H1 (cell line): ENCODE measurements at regions not wholly inside any gene's neighbourhood (a gene's known extent, or its start where the extent isn't known, plus 50 kb on each side); places are given as distances from the start of the nearest gene placed in this dataset.

Experiments used
- CTCF ChIA-PET: fragments of 300-600 bp; sonication (Branson Sonifier 250); formaldehyde crosslinking; loops from one replicate; lab custom pipeline; 2021; ENCODE audit not compliant: partially characterized antibody; lab: Charles Lee
- POLR2A ChIA-PET: fragments of 300-600 bp; sonication (Branson Sonifier 250); formaldehyde crosslinking; loops from one replicate; lab custom pipeline; 2021; ENCODE audit warnings: inconsistent platforms; ENCODE audit not compliant: partially characterized antibody; lab: Charles Lee
- DNase-seq, 2 experiments: peaks; one replicate each; pipeline versions ENCODE4 v3.0.0 to v3.0.0-alpha.2; 2010 to 2022; ENCODE audit warnings: low spot score in 2 of 2, low read depth in 1 of 2, mixed read lengths in 1 of 2
- FAIRE-seq: peaks from 2 replicates; lab custom pipeline; 2011; peaks lifted over from hg19 to GRCh38; lab: Jason Lieb, UNC
- H2AFZ ChIP-seq: 2 replicates; pipeline ENCODE4 v1.8.1; 2012; ENCODE audit warnings: low read length, inconsistent platforms
- H2AK5ac ChIP-seq: 2 replicates; pipeline ENCODE4 v1.6.1; 2013; ENCODE audit warnings: low read depth, low read length
- H2BK120ac ChIP-seq: replicated peaks from 2 replicates; pipeline ENCODE3; 2013; ENCODE audit warnings: low read depth, low read length, inconsistent platforms
- H2BK12ac ChIP-seq: 2 replicates; pipeline ENCODE4 v1.6.1; 2013; ENCODE audit warnings: low read depth, low read length
- H2BK15ac ChIP-seq: 2 replicates; pipeline ENCODE4 v1.6.1; 2013; ENCODE audit warnings: low read length
- H2BK20ac ChIP-seq: 2 replicates; pipeline ENCODE4 v1.6.1; 2013; ENCODE audit warnings: low read length
- H2BK5ac ChIP-seq: 2 replicates; pipeline ENCODE4 v1.6.1; 2013; ENCODE audit warnings: low read depth, low read length
- H3K14ac ChIP-seq: 2 replicates; pipeline ENCODE4 v1.6.1; 2013; ENCODE audit warnings: inconsistent platforms; ENCODE audit not compliant: insufficient read length
- H3K18ac ChIP-seq: 2 replicates; pipeline ENCODE4 v1.6.1; 2013; ENCODE audit warnings: low read length; ENCODE audit errors: extremely low read depth
- H3K23ac ChIP-seq: 2 replicates; pipeline ENCODE4 v1.6.1; 2013; ENCODE audit warnings: inconsistent platforms; ENCODE audit not compliant: insufficient read length
- H3K23me2 ChIP-seq: 2 replicates; pipeline ENCODE4 v1.6.1; 2013; ENCODE audit warnings: low read depth, low read length
- H3K27ac ChIP-seq: 2 replicates; pipeline ENCODE4 v1.6.1; 2011; ENCODE audit warnings: low read depth, low read length, inconsistent platforms
- H3K27me3 ChIP-seq, 4 experiments: replicated peaks in 1 of 4; 1 replicate in 1 of 4; 2 replicates in 3 of 4; pipeline versions ENCODE4 v1.6.1 to v1.8.1; 2011 to 2013; ENCODE audit warnings: low read length in 3 of 4, mild to moderate bottlenecking in 3 of 4, inconsistent platforms in 2 of 4, mixed read lengths in 2 of 4, moderate library complexity in 1 of 4; ENCODE audit not compliant: control insufficient read depth in 3 of 4, insufficient read depth in 3 of 4; ENCODE audit errors: extremely low read depth in 1 of 4
- H3K36me3 ChIP-seq, 4 experiments: 2 replicates each; pipeline versions ENCODE4 v1.6.1 to v1.8.1; 2011 to 2013; ENCODE audit warnings: mild to moderate bottlenecking in 4 of 4, low read length in 3 of 4, moderate library complexity in 2 of 4, control low read depth in 1 of 4, inconsistent platforms in 1 of 4; ENCODE audit not compliant: insufficient read depth in 4 of 4, control insufficient read depth in 2 of 4
- H3K4ac ChIP-seq: replicated peaks from 2 replicates; pipeline ENCODE3; 2013; ENCODE audit warnings: low read length, low read depth, mixed read lengths, inconsistent platforms; ENCODE audit not compliant: insufficient read length
- H3K4me1 ChIP-seq, 4 experiments: replicated peaks in 1 of 4; 1 replicate in 1 of 4; 2 replicates in 3 of 4; pipeline versions ENCODE4 v1.6.1 to v1.8.1; 2011 to 2013; ENCODE audit warnings: low read length in 3 of 4, inconsistent platforms in 2 of 4, mixed read lengths in 1 of 4; ENCODE audit not compliant: insufficient read depth in 4 of 4, control insufficient read depth in 3 of 4
- H3K4me2 ChIP-seq, 2 experiments: 2 replicates each; pipeline versions ENCODE4 v1.6.1 to v1.8.1; 2011 to 2013; ENCODE audit warnings: low read depth in 2 of 2, low read length in 2 of 2, control low read depth in 1 of 2, inconsistent platforms in 1 of 2, mild to moderate bottlenecking in 1 of 2; ENCODE audit not compliant: insufficient read depth in 1 of 2
- H3K4me3 ChIP-seq, 4 experiments: fragments of 200-600, 300-600 bp in 1 of 4; sonication (generic), shearing (Covaris generic), sonication (Bioruptor Twin) in 1 of 4; 2 replicates each; pipeline versions ENCODE4 v1.5.1 to v1.8.1; 2011 to 2016; ENCODE audit warnings: low read length in 4 of 4, low read depth in 3 of 4, control low read depth in 2 of 4, inconsistent platforms in 2 of 4, mild to moderate bottlenecking in 2 of 4, mixed read lengths in 1 of 4, moderate library complexity in 1 of 4; ENCODE audit not compliant: insufficient read depth in 2 of 4; ENCODE audit errors: extremely low read depth in 1 of 4
- H3K56ac ChIP-seq: replicated peaks from 2 replicates; pipeline ENCODE3; 2013; ENCODE audit warnings: low read depth, mild to moderate bottlenecking, mixed read lengths, low read length, inconsistent platforms; ENCODE audit not compliant: insufficient read length
- H3K79me1 ChIP-seq: 2 replicates; pipeline ENCODE4 v1.6.1; 2013; ENCODE audit warnings: low read depth, low read length, control low read depth
- H3K79me2 ChIP-seq, 2 experiments: 2 replicates each; pipeline versions ENCODE4 v1.6.1 to v1.8.1; 2012 to 2013; ENCODE audit warnings: low read length in 2 of 2, mild to moderate bottlenecking in 2 of 2, inconsistent platforms in 1 of 2; ENCODE audit not compliant: insufficient read depth in 2 of 2, control insufficient read depth in 1 of 2
- H3K9ac ChIP-seq, 4 experiments: replicated peaks in 1 of 4; 1 replicate in 1 of 4; 2 replicates in 3 of 4; pipeline versions ENCODE4 v1.6.1 to v1.8.1; 2011 to 2013; ENCODE audit warnings: low read depth in 3 of 4, low read length in 3 of 4, control low read depth in 2 of 4, mild to moderate bottlenecking in 2 of 4, moderate library complexity in 2 of 4, inconsistent platforms in 1 of 4; ENCODE audit errors: extremely low read depth in 1 of 4
- H3K9me3 ChIP-seq, 2 experiments: 2 replicates each; pipeline versions ENCODE4 v1.6.1 to v1.8.1; 2012 to 2013; ENCODE audit warnings: mild to moderate bottlenecking in 2 of 2, moderate library complexity in 2 of 2, control low read depth in 1 of 2, inconsistent platforms in 1 of 2, low read depth in 1 of 2, low read length in 1 of 2, mixed read lengths in 1 of 2; ENCODE audit not compliant: insufficient read depth in 2 of 2
- H4K20me1 ChIP-seq, 2 experiments: replicated peaks in 1 of 2; 2 replicates each; pipeline versions ENCODE3 to v1.8.1; 2011 to 2013; ENCODE audit warnings: inconsistent platforms in 2 of 2, low read length in 2 of 2, mild to moderate bottlenecking in 1 of 2; ENCODE audit not compliant: insufficient read depth in 2 of 2, control insufficient read depth in 1 of 2
- H4K5ac ChIP-seq: 2 replicates; pipeline ENCODE4 v1.6.1; 2013; ENCODE audit warnings: low read length, low read depth, mixed read lengths, inconsistent platforms; ENCODE audit not compliant: insufficient read length
- H4K8ac ChIP-seq: 2 replicates; pipeline ENCODE4 v1.8.0; 2013; ENCODE audit warnings: mild to moderate bottlenecking, moderate library complexity, low read length, inconsistent platforms; ENCODE audit not compliant: insufficient read depth; ENCODE audit errors: extremely low read depth
- H4K91ac ChIP-seq: replicated peaks from 2 replicates; pipeline ENCODE3; 2013; ENCODE audit warnings: low read length, mixed read lengths, inconsistent platforms; ENCODE audit not compliant: insufficient read length
- EGR1 ChIP-seq: IDR thresholded peaks from 2 replicates; pipeline ENCODE4 v1.6.1; 2011; ENCODE audit warnings: low read depth, low read length, borderline replicate concordance
- KDM4A ChIP-seq: IDR thresholded peaks from one replicate; pipeline ENCODE4 v1.7.1; 2012; ENCODE audit warnings: low read depth, mild to moderate bottlenecking, moderate library complexity, low read length, inconsistent platforms; ENCODE audit not compliant: severe bottlenecking
- KDM5A ChIP-seq: fragments of 200-600 bp; IDR thresholded peaks from 2 replicates; pipeline ENCODE4 v1.7.1; 2012; ENCODE audit warnings: mild to moderate bottlenecking, low read length, inconsistent platforms, mixed read lengths
- USF2 ChIP-seq: IDR thresholded peaks from 2 replicates; pipeline ENCODE4 v1.6.1; 2011; ENCODE audit warnings: low read length, improper control_type of control experiment
- WGBS, 2 experiments: shearing (Covaris generic) in 1 of 2; methylation state at CpG; one replicate each; pipeline versions ENCODE4 v1.1.6 to v1.1.7; 2013 to 2015; ENCODE audit warnings: low lambda C conversion rate in 2 of 2, mixed read lengths in 2 of 2, inconsistent platforms in 1 of 2, low coverage in 1 of 2, missing lambda C conversion rate in 1 of 2; ENCODE audit not compliant: insufficient replicate concordance in 2 of 2, insufficient coverage in 1 of 2, insufficient read length in 1 of 2; ENCODE audit errors: extremely low coverage in 1 of 2, missing lambda C conversion rate in 1 of 2; 5-methylcytosine and 5-hydroxymethylcytosine counted together

- Histone ChIP-seq H4K5ac (no peak overlapping the region), H3K9ac (no peak overlapping the region), H2AK5ac (no peak overlapping the region), H4K8ac (no peak overlapping the region), H3K4me3 (no peak overlapping the region), H3K79me2 (no peaks in the 10 kb centered on the region), H3K56ac (no peak overlapping the region), H3K79me1 (no peaks in the 10 kb centered on the region), H4K20me1 (no peaks in the 10 kb centered on the region), H3K27ac (no peak overlapping the region), H3K18ac (no peak overlapping the region), H3K23me2 (no peaks in the 10 kb centered on the region), H3K4me1 (no peaks in the 10 kb centered on the region), H2BK12ac (no peak overlapping the region), H2BK15ac (no peak overlapping the region), H3K9me3 (peaks cover 14 to 24% of the 10 kb centered on the region in 2 experiments; a peak in 3 of 4 replicates), H3K36me3 (peaks cover 0 to 2% (median 0%) of the 10 kb centered on the region in 4 experiments; a peak in 2 of 8 replicates), H4K91ac (no peak overlapping the region), H3K14ac (no peak overlapping the region), H3K23ac (no peak overlapping the region), H3K27me3 (no peaks in the 10 kb centered on the region), H2BK5ac (no peak overlapping the region), H3K4me2 (no peak overlapping the region), H2AFZ (no peak overlapping the region), H2BK20ac (no peak overlapping the region), H2BK120ac (no peak overlapping the region), H3K4ac (no peak overlapping the region)
- DNase-seq, result no peak
- CTCF ChIA-PET, result interaction anchor here (1.4 kb wide), 1 partner anchor 14 kb away, joined by 3 read pairs; no protein-coding TSS in a partner anchor
- POLR2A ChIA-PET, result no interaction called here
- FAIRE-seq, result no peak
- 90% methylated on average over 2 of the region's 2 CpGs; no CpG with 5 or more reads in 1 of the 2 experiments for WGBS, 2 experiments
- no peak for TF ChIP-seq KDM5A
- no peak for TF ChIP-seq EGR1
- TF ChIP-seq KDM4A, result no peak
- TF ChIP-seq USF2, result no peak
Observed at GRCh38 chr12:92602930-92603623, 99.7 kb upstream of the PLEKHG7 start.
